ENCODE measurements at regions not wholly inside any gene's neighbourhood (a gene's known extent, or its start where the extent isn't known, plus 50 kb on each side); places are given as distances from the start of the nearest gene placed in this dataset.

DNA sequence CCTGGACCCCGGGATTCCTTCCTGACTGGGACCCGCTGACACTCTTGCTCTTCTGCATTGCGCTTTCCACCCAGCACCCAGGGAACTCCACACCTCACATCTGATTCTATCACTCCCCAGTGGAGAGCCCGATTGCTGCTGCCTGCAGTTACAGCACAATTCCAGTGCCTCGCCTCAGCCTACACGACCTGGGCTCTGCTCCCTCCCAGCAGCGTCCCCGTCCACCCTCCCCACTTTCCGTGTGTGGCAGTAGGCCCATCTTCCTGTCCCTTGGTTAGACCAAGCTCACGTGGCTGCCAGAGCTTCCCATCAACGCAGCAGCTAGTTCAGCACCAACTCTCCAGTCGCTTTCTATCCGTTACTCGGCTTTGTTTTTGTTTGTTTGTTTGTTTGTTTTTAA lies 66.6 kb upstream of the SORBS2 start:
- Histone ChIP-seq H3K4me3 (ENCODE audit: low read length) (no peak overlapping the region), H3K9me3 (ENCODE audit: control insufficient read depth, low read depth, low read length) (no peaks in the 10 kb centered on the region), H3K27me3 (ENCODE audit: control insufficient read depth, insufficient read depth, low read length) (no peaks in the 10 kb centered on the region), H3K36me3 (ENCODE audit: control insufficient read depth, insufficient read depth, low read length) (no peaks in the 10 kb centered on the region), H3K27ac (ENCODE audit: low read length) (no peak overlapping the region), H3K4me1 (ENCODE audit: control insufficient read depth, insufficient read depth, low read length) (no peaks in the 10 kb centered on the region)
- DNase-seq: no peak
- WGBS (ENCODE audit: insufficient coverage, low lambda C conversion rate): 100% methylated on average over 2 of the region's 14 CpGs

- DNase-seq: no peak
- H3K27ac ChIP-seq (ENCODE audit: low read length): no peak overlapping the region
Observed at GRCh38 chr4:185879666-185880312, 67.8 kb upstream of the SORBS2 start.

GRCh38 chr4:185880571-185880970 lies 68.6 kb upstream of the SORBS2 start:
- Histone ChIP-seq H3K4me1 (ENCODE audit: control insufficient read depth, insufficient read depth, low read length) (no peaks in the 10 kb centered on the region), H3K27ac (ENCODE audit: low read length) (no peak overlapping the region), H3K4me3 (ENCODE audit: low read length) (no peak overlapping the region), H3K27me3 (ENCODE audit: control insufficient read depth, insufficient read depth, low read length) (no peaks in the 10 kb centered on the region), H3K9me3 (ENCODE audit: control insufficient read depth, low read depth, low read length) (no peaks in the 10 kb centered on the region), H3K36me3 (ENCODE audit: control insufficient read depth, insufficient read depth, low read length) (no peaks in the 10 kb centered on the region)
- DNase-seq: no peak
- 43% methylated on average over 1 of the region's 3 CpGs for WGBS (ENCODE audit: insufficient coverage, low lambda C conversion rate)

More at GRCh38 chr4:185879666-185880312, 67.8 kb upstream of the SORBS2 start:
- H3K4me3 ChIP-seq (ENCODE audit: low read length): no peak overlapping the region
- no peaks in the 10 kb centered on the region for H3K9me3 ChIP-seq (ENCODE audit: control insufficient read depth, low read depth, low read length)
- no peaks in the 10 kb centered on the region for H3K36me3 ChIP-seq (ENCODE audit: control insufficient read depth, insufficient read depth, low read length)
- no peaks in the 10 kb centered on the region for H3K4me1 ChIP-seq (ENCODE audit: control insufficient read depth, insufficient read depth, low read length)
- WGBS (ENCODE audit: insufficient coverage, low lambda C conversion rate): 100% methylated on average over 2 of the region's 18 CpGs
- H3K27me3 ChIP-seq (ENCODE audit: control insufficient read depth, insufficient read depth, low read length): no peaks in the 10 kb centered on the region

GRCh38 chr4:185881430-185881829 lies 69.4 kb upstream of the SORBS2 start:
- Histone ChIP-seq H3K9me3 (ENCODE audit: control insufficient read depth, low read depth, low read length) (no peaks in the 10 kb centered on the region), H3K36me3 (ENCODE audit: control insufficient read depth, insufficient read depth, low read length) (no peaks in the 10 kb centered on the region), H3K4me1 (ENCODE audit: control insufficient read depth, insufficient read depth, low read length) (no peaks in the 10 kb centered on the region), H3K27ac (ENCODE audit: low read length) (no peak overlapping the region), H3K27me3 (ENCODE audit: control insufficient read depth, insufficient read depth, low read length) (no peaks in the 10 kb centered on the region), H3K4me3 (ENCODE audit: low read length) (no peak overlapping the region)
- no peak for DNase-seq
- WGBS (ENCODE audit: insufficient coverage, low lambda C conversion rate): 100% methylated on average over 2 of the region's 3 CpGs

GRCh38 chr4:185883591-185883990 lies 71.6 kb upstream of the SORBS2 start:
- Histone ChIP-seq H3K27ac (ENCODE audit: low read length) (no peak overlapping the region), H3K27me3 (ENCODE audit: control insufficient read depth, insufficient read depth, low read length) (no peaks in the 10 kb centered on the region), H3K9me3 (ENCODE audit: control insufficient read depth, low read depth, low read length) (no peaks in the 10 kb centered on the region), H3K4me3 (ENCODE audit: low read length) (no peak overlapping the region), H3K4me1 (ENCODE audit: control insufficient read depth, insufficient read depth, low read length) (no peaks in the 10 kb centered on the region), H3K36me3 (ENCODE audit: control insufficient read depth, insufficient read depth, low read length) (no peaks in the 10 kb centered on the region)
- DNase-seq: no peak
- no CpG with 5 or more reads among the region's 5 CpGs for WGBS (ENCODE audit: insufficient coverage, low lambda C conversion rate)

DNA sequence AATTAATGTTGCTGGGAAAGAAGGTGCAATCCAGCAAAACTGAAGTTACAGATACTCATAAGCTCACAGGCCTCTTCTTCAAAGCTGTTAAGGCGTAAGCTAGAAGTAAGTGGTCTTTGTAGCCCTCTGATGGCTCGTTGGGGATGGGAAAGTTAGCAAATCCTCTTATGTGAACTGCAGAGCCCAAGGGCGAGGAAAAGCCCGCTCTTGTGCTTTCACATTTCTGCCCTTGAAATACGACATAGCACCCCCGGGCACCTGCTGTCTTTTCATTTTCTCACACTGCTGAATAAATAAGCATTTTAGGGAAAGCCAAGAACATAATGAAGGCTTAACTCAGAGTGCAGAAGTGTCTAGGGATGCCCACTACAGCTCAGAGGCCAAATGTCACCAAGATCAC lies 73.1 kb upstream of the SORBS2 start:
- Histone ChIP-seq H3K9me3 (ENCODE audit: control insufficient read depth, low read depth, low read length) (no peaks in the 10 kb centered on the region), H3K4me1 (ENCODE audit: control insufficient read depth, insufficient read depth, low read length) (no peaks in the 10 kb centered on the region), H3K4me3 (ENCODE audit: low read length) (no peak overlapping the region), H3K27me3 (ENCODE audit: control insufficient read depth, insufficient read depth, low read length) (no peaks in the 10 kb centered on the region), H3K36me3 (ENCODE audit: control insufficient read depth, insufficient read depth, low read length) (no peaks in the 10 kb centered on the region), H3K27ac (ENCODE audit: low read length) (no peak overlapping the region)
- WGBS (ENCODE audit: insufficient coverage, low lambda C conversion rate): no CpG with 5 or more reads among the region's 6 CpGs
- no peak for DNase-seq

- Histone ChIP-seq H3K27me3 (ENCODE audit: control insufficient read depth, insufficient read depth, low read length) (no peaks in the 10 kb centered on the region), H3K36me3 (ENCODE audit: control insufficient read depth, insufficient read depth, low read length) (no peaks in the 10 kb centered on the region), H3K27ac (ENCODE audit: low read length) (no peak overlapping the region), H3K4me1 (ENCODE audit: control insufficient read depth, insufficient read depth, low read length) (no peaks in the 10 kb centered on the region), H3K9me3 (ENCODE audit: control insufficient read depth, low read depth, low read length) (no peaks in the 10 kb centered on the region), H3K4me3 (ENCODE audit: low read length) (no peak overlapping the region)
- WGBS (ENCODE audit: insufficient coverage, low lambda C conversion rate): 100% methylated on average over 2 of the region's 6 CpGs
- DNase-seq: no peak
Observed at GRCh38 chr4:185885604-185886003, 73.6 kb upstream of the SORBS2 start.

GRCh38 chr4:185886832-185887524 lies 75.0 kb upstream of the SORBS2 start:
- Histone ChIP-seq H3K27me3 (ENCODE audit: control insufficient read depth, insufficient read depth, low read length) (no peaks in the 10 kb centered on the region), H3K9me3 (ENCODE audit: control insufficient read depth, low read depth, low read length) (no peaks in the 10 kb centered on the region), H3K36me3 (ENCODE audit: control insufficient read depth, insufficient read depth, low read length) (no peaks in the 10 kb centered on the region), H3K4me1 (ENCODE audit: control insufficient read depth, insufficient read depth, low read length) (no peaks in the 10 kb centered on the region), H3K27ac (ENCODE audit: low read length) (no peak overlapping the region), H3K4me3 (ENCODE audit: low read length) (no peak overlapping the region)
- no peak for DNase-seq
- 95% methylated on average over 7 of the region's 15 CpGs for WGBS (ENCODE audit: insufficient coverage, low lambda C conversion rate)

GRCh38 chr4:185888676-185889075 lies 76.7 kb upstream of the SORBS2 start:
- no peak for DNase-seq
- WGBS (ENCODE audit: insufficient coverage, low lambda C conversion rate): no CpG with 5 or more reads among the region's 7 CpGs
- H3K36me3 ChIP-seq (ENCODE audit: control insufficient read depth, insufficient read depth, low read length): no peaks in the 10 kb centered on the region
- no peaks in the 10 kb centered on the region for H3K4me1 ChIP-seq (ENCODE audit: control insufficient read depth, insufficient read depth, low read length)
- H3K27ac ChIP-seq (ENCODE audit: low read length): no peak overlapping the region
- no peak overlapping the region for H3K4me3 ChIP-seq (ENCODE audit: low read length)
- H3K27me3 ChIP-seq (ENCODE audit: control insufficient read depth, insufficient read depth, low read length): no peaks in the 10 kb centered on the region
- H3K9me3 ChIP-seq (ENCODE audit: control insufficient read depth, low read depth, low read length): peaks cover 4% of the 10 kb centered on the region

GRCh38 chr4:185889585-185889984 lies 77.6 kb upstream of the SORBS2 start:
- WGBS (ENCODE audit: insufficient coverage, low lambda C conversion rate): 79% methylated on average over 3 of the region's 4 CpGs
- no peak overlapping the region for H3K4me3 ChIP-seq (ENCODE audit: low read length)
- no peak for DNase-seq

DNA sequence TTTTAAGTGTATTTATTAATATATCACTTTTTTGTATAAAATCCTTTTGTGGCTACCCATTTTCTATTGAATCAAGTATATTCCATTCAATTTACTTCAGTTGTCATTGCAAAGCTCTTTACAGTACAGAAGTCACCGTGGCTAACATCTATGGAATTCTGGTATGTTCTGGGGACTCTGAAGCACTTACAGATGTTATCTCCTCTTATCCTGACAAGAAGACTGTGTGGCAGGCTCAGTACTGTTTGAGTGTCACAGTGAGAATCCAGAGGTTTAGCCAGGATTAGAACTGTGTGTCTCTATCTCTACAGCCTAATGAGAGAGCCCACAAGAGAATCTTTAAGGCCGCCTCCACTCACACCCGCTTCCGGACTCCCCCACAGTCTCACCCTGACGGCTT lies 78.2 kb upstream of the SORBS2 start:
- H3K27ac ChIP-seq (ENCODE audit: low read length): no peak overlapping the region
- H3K4me1 ChIP-seq (ENCODE audit: control insufficient read depth, insufficient read depth, low read length): no peaks in the 10 kb centered on the region
- DNase-seq: no peak
- H3K27me3 ChIP-seq (ENCODE audit: control insufficient read depth, insufficient read depth, low read length): no peaks in the 10 kb centered on the region
- H3K36me3 ChIP-seq (ENCODE audit: control insufficient read depth, insufficient read depth, low read length): no peaks in the 10 kb centered on the region
- peaks cover 4% of the 10 kb centered on the region for H3K9me3 ChIP-seq (ENCODE audit: control insufficient read depth, low read depth, low read length)
- WGBS (ENCODE audit: insufficient coverage, low lambda C conversion rate): 100% methylated on average over 1 of the region's 5 CpGs
- H3K4me3 ChIP-seq (ENCODE audit: low read length): no peak overlapping the region

More at GRCh38 chr4:185889585-185889984, 77.6 kb upstream of the SORBS2 start:
- Histone ChIP-seq H3K36me3 (ENCODE audit: control insufficient read depth, insufficient read depth, low read length) (no peaks in the 10 kb centered on the region), H3K27ac (ENCODE audit: low read length) (no peak overlapping the region), H3K9me3 (ENCODE audit: control insufficient read depth, low read depth, low read length) (peaks cover 4% of the 10 kb centered on the region), H3K4me1 (ENCODE audit: control insufficient read depth, insufficient read depth, low read length) (no peaks in the 10 kb centered on the region), H3K27me3 (ENCODE audit: control insufficient read depth, insufficient read depth, low read length) (no peaks in the 10 kb centered on the region)
